Tibial artery (tissue), 4 donors: ENCODE measurements at regions not wholly inside any gene's neighbourhood (a gene's known extent, or its start where the extent isn't known, plus 50 kb on each side); places are given as distances from the start of the nearest gene placed in this dataset.

Source experiments
- DNase-seq, 2 donors: peaks; one replicate each; pipeline ENCODE4 v3.0.0-alpha.2; 2019
- H3K27ac ChIP-seq, 2 donors: fragments of 200-600 bp; sonication (generic) in 1 of 2; 1 replicate in 1 of 2; 2 replicates in 1 of 2; pipeline ENCODE4 v1.5.1; 2018 to 2019; ENCODE audit warnings: mild to moderate bottlenecking in 1 of 2
- H3K27me3 ChIP-seq, 2 donors: fragments of 200-600 bp; sonication (generic) in 1 of 2; one replicate each; pipeline versions ENCODE4 v1.5.1 to v1.6.0; 2016 to 2019
- H3K36me3 ChIP-seq, 3 donors: fragments of 200-600 bp; sonication (generic) in 2 of 3; one replicate each; pipeline ENCODE4 v1.5.1; 2016 to 2019; ENCODE audit warnings: mild to moderate bottlenecking in 2 of 3
- H3K4me1 ChIP-seq, 4 donors: fragments of 200-600 bp; sonication (generic) in 2 of 4; 1 replicate in 3 of 4; 2 replicates in 1 of 4; pipeline ENCODE4 v1.5.1; 2016 to 2019
- H3K4me3 ChIP-seq, 2 donors: fragments of 200-600 bp; sonication (generic) in 1 of 2; 1 replicate in 1 of 2; 2 replicates in 1 of 2; pipeline ENCODE4 v1.5.1; 2018 to 2019; ENCODE audit warnings: mild to moderate bottlenecking in 2 of 2
- H3K9me3 ChIP-seq, 3 donors: fragments of 200-600 bp; sonication (generic) in 1 of 3; one replicate each; pipeline ENCODE4 v1.5.1; 2016 to 2019
- CTCF ChIP-seq, 2 experiments: fragments of 200-600 bp in 1 of 2; fragments of 450-650 bp in 1 of 2; IDR thresholded peaks; one replicate each; pipeline ENCODE4 v1.5.1; 2017 to 2019; ENCODE audit warnings: antibody characterized with exemption in 2 of 2, mild to moderate bottlenecking in 1 of 2, moderate library complexity in 1 of 2
- intact Hi-C: fragments of 100-400 bp; cut with DNase I; formaldehyde crosslinking; loops from one replicate; pipeline ENCODE4 v1.15.0; 2023; ENCODE audit warnings: low total_unique reads

DNA sequence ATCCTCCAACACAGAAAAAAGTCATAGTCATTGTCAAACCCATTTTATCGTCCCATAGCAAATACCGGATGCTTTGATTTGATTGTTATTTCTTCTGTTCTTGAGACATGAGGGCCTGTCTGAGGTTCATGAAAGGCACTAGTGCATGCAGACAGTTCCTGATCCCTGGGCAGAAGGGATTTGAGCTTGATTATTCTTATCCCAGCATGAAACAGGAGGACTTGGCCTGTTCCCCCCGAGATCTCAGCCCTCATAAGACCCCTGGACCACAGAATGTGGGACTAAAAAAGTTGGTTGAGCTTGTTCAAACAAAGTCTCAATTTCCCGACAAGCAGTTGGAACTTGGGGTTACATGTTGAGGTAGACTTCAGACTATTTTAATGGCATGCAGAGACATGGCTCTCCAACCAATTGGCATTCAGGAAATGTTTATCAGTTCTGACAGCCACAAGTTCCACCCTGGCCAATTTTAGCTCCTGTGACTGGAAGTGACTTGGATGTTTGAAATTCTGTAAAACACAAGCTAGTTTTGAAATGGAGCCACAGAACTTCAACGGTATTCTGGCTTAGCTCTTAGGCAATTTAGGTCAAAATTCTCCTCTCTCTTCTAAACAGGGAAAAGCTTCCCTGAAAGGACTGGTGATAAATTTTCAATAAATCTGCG, 366.9 kb upstream of the SLC14A2 start:
- intact Hi-C loops, result no loop called here
- Histone ChIP-seq H3K4me1 (peaks cover 0 to 75% (median 35%) of the 10 kb centered on the region in 4 donors), H3K4me3 (no peak overlapping the region), H3K36me3 (no peaks in the 10 kb centered on the region), H3K27ac (peak overlapping the region; percentile 76 to 79), H3K9me3 (no peaks in the 10 kb centered on the region), H3K27me3 (no peaks in the 10 kb centered on the region)
- TF ChIP-seq CTCF (IDR thresholded peaks at IDR 0.05), result no peak
- peak; percentile 64 to 67 for DNase-seq

- H3K4me3 ChIP-seq, result no peak overlapping the region
- TF ChIP-seq CTCF (IDR thresholded peaks at IDR 0.05), result no peak
- no peaks in the 10 kb centered on the region for H3K9me3 ChIP-seq
- H3K27me3 ChIP-seq, result no peaks in the 10 kb centered on the region
- intact Hi-C loops, result no loop called here
- H3K27ac ChIP-seq, result peak overlapping the region; percentile 76 to 79
- no peaks in the 10 kb centered on the region for H3K36me3 ChIP-seq
- H3K4me1 ChIP-seq, result peaks cover 0 to 72% (median 34%) of the 10 kb centered on the region in 4 donors
- no peak for DNase-seq
Measured at GRCh38 chr18:45249246-45249661, 366.0 kb upstream of the SLC14A2 start.

DNA sequence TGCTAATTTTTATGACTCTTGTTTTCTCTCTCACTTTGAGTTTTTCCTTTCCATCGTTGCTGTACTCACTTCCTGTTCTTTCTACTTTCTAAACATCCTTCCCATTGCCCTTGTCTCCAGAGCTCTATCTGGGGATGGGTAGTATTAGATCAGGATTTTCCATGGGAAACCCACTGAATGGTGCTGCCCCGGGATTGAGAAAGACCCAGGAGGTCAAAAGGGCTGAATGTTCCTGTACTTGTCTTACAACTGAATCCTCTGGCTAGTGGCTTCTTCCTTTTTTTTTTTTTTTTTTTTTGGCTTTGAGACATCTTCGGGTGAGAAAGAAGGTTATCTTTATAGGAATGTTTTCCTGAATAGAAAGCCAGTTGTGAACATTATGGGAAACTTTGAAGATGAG, 364.8 kb upstream of the SLC14A2 start:
- Histone ChIP-seq H3K4me1 (peaks cover 0 to 72% (median 40%) of the 10 kb centered on the region in 4 donors), H3K36me3 (no peaks in the 10 kb centered on the region), H3K27ac (peak overlapping the region; percentile 76 to 79), H3K27me3 (no peaks in the 10 kb centered on the region), H3K4me3 (no peak overlapping the region), H3K9me3 (no peaks in the 10 kb centered on the region)
- no peak for TF ChIP-seq CTCF (IDR thresholded peaks at IDR 0.05)
- intact Hi-C loops, result no loop called here
- DNase-seq, result peak in 1 of 2 donors; percentile 28

GRCh38 chr18:45251236-45251635, 364.0 kb upstream of the SLC14A2 start:
- Histone ChIP-seq H3K4me1 (peaks cover 0 to 77% (median 47%) of the 10 kb centered on the region in 4 donors), H3K36me3 (no peaks in the 10 kb centered on the region), H3K27ac (peak overlapping the region in 1 of 2 donors; percentile 76), H3K27me3 (no peaks in the 10 kb centered on the region), H3K9me3 (no peaks in the 10 kb centered on the region), H3K4me3 (no peak overlapping the region)
- intact Hi-C loops, result no loop called here
- no peak for DNase-seq
- no peak for TF ChIP-seq CTCF (IDR thresholded peaks at IDR 0.05)

DNA sequence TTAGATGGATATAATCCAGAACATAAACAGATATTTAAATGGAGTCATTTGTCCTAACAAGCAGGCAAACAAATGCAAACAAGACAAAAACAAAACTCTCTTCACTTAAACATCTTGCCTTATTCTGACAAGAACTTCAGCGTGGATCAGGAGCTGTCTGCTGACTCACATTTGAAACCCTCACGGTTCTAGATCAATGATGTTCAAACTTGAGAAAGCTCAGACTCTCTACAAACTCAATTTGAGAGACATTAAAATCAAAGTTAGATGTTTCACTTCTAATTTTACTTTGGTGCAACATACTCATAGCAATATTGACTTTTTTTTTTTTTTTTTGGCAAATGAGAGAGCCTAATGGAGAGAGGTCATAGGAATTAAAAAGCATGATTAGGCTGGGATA, 362.8 kb upstream of the SLC14A2 start:
- Histone ChIP-seq H3K27ac (no peak overlapping the region), H3K4me3 (no peak overlapping the region), H3K27me3 (no peaks in the 10 kb centered on the region), H3K4me1 (peaks cover 0 to 74% (median 44%) of the 10 kb centered on the region in 4 donors), H3K9me3 (no peaks in the 10 kb centered on the region), H3K36me3 (no peaks in the 10 kb centered on the region)
- no peak for DNase-seq
- TF ChIP-seq CTCF (IDR thresholded peaks at IDR 0.05), result no peak
- intact Hi-C loops, result no loop called here
